Ureter (tissue), 1 donor: ENCODE measurements at regions not wholly inside any gene's neighbourhood (a gene's known extent, or its start where the extent isn't known, plus 50 kb on each side); places are given as distances from the start of the nearest gene placed in this dataset.

Experiments
- DNase-seq: peaks from one replicate; pipeline ENCODE4 v3.0.0-alpha.2; 2020; ENCODE audit warnings: low spot score
- donor health status: DM: yes; HTN: yes; CAD: no.

DNA sequence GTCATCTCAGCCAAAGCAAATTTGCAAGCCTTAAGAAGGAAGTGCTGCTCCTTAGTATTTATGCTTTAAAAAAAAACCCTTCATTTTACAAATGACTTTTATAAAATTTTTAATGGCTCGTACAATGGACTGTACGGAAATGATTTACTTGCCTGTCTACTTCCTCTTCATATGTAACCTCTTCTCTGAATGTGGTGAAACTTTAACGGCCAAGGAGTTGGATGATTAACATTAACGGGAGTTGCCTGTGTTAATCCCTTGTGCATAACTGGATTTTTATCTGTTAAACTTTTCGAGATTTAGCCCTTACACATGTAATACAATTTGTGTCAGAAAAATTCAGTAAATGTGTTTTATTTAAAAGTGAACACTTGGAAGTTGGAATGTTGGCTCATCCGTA lies 429.4 kb downstream of the TBC1D4 start:
- no peak for DNase-seq

DNA sequence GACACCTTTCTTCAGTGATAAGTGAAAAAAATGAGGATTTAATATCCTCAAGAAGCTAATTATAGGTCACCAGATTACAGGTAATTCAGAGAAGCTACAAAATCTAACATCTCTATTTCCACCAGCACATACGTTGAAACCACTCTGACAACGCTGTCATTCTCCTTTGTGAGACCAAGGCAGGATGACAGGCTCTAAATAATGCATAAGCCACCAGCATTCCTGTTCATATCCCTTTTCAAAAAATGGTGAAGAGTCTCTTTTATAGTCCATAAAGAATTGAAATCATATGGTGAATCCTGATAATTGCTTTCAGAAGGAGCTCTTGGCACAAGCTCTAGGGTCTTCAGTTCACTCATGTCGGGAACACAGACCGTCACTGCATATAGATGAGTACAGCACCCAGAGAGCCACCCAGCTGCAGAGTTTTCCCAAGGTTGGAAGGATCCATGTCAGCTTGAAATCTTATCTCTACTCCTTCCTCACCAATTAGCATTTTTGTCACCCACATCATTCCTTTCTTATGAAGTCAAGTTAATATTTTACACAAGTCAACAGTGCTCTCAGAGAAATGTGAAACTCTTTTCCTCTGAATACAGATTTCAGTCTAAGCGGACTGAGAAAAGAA lies 431.4 kb downstream of the TBC1D4 start:
- DNase-seq, result no peak

DNA sequence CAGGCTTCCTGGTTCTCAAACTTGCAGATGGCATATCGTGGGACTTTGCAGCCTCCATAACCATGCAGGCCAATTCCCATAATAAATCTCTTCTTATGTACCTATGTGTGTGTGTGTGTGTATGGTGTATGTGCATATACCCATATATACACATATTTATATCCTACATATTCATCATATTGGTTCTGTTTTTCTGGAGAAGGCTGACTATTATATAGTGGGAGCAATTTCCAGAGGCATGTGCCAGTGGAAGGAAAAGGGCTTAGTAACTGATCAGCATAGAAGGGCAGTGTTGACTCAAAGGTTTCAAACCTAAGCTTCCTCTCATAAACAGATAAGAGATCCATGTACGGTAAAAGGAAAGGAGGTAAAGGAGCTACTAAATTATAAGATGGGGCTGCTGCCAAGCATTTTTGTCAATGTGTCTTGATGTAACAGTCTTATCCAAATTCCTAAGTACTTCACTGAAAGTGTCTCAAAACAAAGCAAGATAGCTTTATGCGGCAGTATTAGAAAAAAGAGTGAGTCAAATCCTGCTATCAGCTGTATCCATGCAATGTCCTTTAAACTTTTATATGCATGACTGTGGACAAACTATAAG lies 432.1 kb downstream of the TBC1D4 start:
- no peak for DNase-seq

DNA sequence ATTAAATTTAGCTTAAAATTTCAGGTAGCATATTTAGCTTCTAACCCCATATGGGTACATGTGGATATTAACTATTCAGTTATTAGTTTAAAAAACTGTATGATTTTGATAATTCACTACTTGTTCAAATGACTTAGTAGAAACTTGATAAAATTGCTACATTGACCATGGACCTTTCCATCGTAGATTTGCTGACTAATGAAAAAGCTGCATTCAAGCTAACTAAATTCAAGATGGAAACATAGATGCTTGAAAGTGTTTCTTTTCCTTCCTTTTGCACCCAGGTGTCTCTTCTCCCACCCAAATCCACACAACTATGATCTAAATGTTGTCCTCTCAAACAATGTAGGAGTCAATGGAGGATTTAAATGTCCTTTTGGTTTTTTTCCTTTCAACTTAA lies 439.2 kb downstream of the TBC1D4 start:
- no peak for DNase-seq

DNA sequence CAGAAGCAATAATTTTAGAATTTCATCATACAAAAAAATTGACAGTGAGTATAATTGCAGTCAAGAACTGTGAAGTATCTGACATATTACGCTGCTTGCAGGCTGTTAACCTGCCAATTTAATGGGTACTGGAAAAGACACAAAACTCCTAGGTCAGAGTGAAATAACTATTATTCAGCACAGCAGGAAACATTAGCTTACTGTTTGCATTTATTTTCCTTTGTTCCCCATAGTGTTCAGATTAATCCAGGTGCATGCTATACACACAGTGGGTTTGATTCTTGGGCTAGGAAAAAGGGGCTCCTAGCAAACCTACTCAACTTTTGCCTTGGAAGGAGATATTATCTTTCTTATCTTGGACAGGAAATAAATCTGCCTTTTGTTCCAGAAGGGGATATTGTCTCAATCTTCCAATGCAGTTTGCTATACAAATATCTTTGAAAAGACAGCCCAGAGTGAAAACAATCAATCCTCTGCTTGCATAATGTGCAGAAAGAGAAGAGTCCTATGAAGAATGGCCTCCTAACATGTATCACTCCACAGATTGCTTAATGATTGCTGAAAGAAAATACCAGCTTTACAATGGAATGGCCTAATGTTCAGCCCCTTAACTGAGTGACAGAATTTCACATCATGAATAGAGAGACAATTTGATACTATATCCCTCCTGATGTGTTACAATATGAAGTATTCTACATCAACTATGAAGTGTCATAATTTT lies 443.4 kb downstream of the TBC1D4 start:
- no peak for DNase-seq

DNA sequence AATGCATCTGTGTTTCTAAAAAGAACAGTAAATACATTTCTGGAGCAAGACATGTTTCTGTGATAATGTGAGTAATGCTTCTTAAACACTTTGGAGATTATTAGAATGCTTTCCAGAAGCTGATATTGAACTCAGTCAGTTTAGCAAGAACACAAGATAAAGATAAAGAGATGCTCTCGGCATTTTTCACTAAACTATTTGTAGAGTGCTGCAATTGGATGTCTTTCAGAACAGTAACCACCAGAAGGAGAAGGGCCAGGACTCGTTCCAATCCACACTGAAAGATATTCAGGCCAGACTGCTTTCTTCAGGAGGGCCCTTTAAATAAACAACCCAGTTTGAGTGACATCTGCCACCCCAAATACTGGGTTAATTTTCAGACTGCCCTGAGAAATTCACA lies 456.0 kb downstream of the TBC1D4 start:
- no peak for DNase-seq

DNA sequence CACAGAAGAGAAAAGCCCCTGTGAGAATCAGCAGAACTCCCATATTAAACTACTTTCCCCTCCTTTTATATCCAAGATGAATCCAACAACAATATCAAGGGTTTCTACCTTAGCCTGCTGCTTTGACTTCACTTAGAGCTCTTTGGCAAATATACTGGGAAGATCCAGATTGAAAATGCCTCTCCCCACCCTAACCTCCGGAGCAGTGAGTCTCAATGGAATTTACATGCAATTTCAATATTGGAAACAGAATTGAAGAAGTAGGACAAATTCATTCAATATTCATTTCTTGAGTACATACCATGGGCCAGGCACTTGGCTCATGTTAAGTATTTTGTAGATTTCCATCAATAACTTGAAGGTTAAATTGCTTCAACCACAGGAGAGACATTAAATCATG lies 457.4 kb downstream of the TBC1D4 start:
- no peak for DNase-seq

DNA sequence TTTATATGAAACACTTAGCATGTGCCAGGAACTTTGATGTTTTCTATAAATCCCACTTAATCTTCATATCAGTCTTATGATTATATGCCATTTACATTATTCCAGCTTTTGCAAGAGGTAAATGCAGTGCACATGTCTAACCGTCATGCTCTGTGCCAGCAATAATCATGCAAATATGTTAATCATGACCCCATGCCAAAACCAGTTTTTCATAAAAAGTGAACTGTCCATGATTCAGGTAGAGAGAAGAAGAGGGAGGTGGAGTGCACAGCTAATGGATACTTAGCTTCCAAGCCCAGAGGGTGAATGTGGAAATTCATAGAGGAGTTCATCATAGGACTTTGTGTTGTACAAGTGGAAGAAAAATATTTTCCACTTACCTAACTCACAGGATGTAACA lies 458.4 kb downstream of the TBC1D4 start:
- DNase-seq, result no peak

DNA sequence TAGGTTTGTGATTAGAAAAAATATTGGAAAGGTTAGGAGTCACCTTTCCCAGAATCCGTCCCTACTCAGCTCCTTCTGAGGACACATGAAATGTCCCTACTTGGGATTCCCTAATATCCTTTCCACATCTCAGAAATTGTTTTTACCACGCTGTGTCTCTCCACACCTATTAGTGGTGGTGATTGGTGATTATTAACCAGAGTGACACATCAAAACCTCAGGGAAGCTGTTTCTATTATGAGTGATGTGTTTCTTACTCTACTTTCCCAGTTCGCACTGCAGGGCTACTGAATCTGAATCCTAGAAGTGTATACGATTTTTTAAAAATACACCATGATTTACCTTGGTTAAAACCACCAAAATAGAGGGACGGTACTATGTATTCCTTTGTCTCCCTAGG lies 460.8 kb downstream of the TBC1D4 start:
- no peak for DNase-seq

DNA sequence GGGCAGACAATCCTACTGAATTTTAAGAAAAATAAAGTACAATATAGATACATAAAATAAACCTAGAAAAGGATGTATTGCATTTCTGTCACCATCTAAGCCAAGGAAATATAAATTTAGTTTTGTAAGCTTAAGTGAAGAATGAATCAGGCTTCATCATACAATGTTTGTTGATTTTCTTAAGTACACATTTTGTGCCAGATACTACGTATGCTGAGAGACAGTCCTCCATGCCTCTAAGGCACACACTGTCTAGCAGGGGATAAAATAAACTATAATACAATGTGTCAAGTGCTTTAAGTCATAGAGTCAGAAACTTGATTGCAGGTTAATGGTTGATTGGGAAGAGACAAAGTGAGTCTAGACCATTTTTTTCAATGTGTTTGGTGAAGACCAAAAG lies 465.7 kb downstream of the TBC1D4 start:
- no peak for DNase-seq

DNA sequence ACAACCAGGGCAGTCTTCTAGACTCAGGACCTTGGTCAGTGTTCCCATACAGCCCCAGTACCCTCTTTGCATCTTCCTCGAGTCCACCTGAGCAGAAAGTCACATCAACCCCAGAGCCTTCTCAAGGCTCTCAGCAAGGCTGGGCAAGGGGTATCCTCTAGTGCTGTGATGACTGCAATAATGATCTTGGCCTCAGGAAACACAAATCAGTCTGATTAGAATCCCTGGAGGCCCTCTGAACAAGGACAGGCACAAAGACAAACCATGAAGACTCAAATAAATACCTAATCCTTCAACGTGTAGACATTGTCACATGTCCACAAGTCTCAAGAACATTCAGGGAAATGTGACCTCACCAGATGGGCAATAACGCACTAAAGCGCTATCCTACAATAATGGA lies 468.2 kb downstream of the TBC1D4 start:
- no peak for DNase-seq

DNA sequence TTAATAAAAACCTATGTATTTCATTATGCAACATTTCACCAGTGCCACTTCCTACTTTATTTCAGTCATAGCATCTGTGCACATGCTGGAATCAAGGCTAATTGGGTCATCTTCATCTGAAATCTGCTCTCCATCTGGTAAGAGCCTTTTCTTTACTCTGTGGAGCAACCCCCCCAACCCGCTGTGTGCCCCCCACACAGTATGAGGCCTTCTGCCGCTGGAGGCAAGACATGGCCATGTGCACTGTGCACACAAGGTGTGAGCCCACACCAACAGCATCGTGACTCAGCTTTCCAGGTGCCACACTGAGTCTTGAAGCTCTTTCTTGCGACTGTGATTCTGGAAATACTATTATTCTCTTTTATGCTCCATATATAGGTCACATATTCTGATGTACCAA lies 471.0 kb downstream of the TBC1D4 start:
- DNase-seq, result no peak

DNA sequence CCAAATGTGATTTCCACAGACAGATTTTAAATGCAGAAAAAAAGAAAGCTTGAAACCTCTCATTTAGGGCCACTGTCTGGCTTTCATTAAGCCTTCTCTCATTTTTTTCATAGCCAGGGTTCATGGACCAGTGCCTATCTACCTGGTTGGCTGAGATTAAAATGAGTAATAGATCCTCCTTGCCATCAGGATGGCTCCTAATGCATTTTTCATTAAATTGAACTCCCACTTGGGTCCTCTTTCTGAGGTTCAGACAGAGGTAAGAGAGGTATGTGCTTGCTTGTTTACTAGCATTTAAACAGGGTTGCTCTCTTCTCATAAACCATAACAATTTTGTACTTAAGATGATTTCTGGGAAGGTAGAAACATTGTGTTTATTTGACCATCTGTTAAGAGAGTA lies 473.0 kb downstream of the TBC1D4 start:
- no peak for DNase-seq

DNA sequence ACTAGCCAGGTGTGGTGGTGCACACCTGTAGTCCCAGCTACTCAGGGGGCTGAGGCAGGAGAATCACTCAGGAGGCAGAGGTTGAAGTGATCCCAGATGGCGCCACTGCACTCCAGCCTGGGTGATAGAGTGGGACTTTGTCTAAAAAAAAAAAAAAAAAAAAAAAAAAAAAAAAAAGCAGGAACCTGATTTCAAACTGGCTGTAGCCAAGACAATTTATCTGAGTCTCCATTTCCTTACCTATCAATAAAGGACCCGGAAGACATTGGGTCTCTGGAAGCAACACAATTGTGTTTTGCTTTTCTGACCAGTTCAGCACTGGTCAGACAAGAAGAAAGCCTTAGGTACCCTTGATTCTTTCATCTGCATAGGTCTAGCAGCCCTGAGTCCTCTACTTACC lies 491.0 kb downstream of the TBC1D4 start:
- no peak for DNase-seq

DNA sequence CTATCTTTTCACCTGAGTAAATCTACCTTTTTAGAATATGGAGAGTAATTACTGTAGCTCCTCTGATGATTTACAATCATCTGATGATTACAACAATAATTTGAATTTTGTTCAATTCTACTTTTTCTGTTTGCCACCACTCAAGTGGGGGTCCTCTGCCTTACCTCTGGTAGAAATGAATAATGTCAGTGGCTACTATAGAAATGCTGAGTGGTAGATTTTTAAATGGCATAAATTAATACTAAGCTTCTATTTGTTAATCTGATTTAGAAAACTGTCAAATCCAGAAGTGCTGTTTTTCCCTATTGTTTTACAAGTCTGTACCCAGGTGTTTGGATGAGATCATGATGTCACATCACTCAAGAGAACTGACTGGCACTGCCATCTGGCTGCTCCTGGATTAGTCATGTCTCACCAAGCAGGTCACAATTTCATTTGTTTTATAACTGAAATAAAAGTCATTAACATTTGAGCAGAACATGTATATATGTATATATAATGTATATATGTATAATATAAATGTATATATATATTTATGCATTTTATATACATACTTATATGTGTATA lies 494.8 kb downstream of the TBC1D4 start:
- no peak for DNase-seq

DNA sequence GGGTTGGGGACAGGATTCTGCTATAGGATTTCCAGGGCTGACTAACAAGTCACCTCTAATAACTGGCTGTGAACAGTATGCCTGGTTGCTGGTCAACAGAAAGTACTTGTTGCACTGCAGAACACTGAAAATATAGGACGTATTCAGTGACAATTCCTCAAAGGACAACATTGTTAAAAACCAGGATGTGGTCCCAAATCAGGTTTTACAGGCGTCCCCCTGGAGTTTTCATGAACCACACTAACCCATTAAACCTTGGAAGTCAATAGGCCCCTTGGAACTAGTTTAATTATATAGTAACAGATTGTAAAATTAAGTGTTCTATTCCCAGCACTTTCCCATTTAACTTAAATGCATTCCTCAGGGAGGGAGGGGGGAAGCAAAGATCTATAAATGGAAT lies 495.4 kb downstream of the TBC1D4 start:
- DNase-seq, result no peak

DNA sequence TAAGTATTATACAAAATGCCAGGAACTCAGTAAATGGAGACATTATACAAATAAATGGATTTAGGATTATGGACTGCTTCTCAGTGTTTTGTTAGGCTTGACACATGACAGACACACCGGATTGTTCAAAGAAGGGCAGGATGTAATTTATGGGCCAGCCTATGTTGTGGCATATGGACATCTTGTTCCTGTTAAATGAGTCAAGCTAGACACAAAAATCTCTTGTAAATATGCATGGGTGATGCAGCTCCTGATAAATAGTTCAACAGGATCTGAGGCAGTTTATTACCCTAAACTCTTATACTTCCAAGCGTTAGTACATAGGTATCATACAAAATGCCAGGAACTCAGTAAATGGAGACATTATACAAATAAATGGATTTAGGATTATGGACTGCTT lies 502.3 kb downstream of the TBC1D4 start:
- no peak for DNase-seq

DNA sequence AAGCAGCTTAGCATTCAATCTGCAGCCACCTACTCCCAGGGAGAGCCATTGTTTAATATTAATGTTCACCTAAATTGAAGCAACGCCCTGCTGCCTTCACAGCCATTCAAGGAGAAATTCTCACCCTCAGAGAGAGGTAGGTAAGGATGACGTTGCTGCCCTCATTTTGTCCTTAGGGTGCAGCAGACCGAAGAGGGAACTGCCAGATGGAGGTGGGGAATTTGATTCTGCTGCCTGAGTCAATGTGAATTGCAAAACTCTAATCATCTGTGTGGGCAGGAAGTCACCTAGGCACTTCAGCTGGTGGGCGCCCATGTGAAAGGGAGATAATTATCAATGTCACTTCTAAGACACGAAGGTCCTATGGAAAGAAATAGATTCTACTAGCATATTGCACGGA lies 503.4 kb downstream of the TBC1D4 start:
- no peak for DNase-seq

DNA sequence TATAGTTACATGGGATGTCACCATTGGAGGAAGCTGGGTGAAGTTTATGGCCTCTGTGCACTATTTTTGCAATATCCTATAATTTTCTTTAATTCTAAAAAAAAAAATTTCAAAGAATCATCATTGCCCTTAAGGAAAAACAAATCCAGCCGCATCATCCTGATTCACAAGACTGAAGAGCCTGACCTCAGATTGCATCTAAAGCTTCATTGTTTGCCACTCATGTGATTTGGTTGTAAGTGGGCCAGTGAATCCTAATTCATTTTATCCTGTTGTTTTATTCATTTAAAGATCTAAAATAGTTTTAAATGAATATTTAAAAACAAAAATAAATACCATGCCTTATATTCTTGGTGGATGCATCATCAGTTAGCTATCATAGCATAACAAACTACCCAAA lies 504.5 kb downstream of the TBC1D4 start:
- no peak for DNase-seq

DNA sequence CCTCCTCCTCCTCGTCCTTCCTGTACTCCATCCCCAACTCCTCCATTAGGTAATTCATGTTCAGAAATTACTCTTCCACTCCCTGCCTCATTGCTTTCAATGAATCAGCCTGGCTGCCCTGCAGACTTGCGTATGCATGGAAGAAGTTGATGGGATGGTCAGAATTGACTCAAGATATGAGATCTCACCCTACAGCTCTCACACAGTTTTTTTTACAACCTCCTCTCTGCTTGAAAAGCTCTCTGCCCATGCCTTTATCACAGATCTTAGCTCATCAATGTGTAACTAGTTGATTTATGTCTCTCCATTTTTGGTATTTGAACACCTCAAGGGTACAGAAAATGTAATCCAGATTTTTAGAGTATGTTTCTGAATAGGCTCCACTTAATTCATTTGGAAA lies 506.9 kb downstream of the TBC1D4 start:
- DNase-seq, result no peak

DNA sequence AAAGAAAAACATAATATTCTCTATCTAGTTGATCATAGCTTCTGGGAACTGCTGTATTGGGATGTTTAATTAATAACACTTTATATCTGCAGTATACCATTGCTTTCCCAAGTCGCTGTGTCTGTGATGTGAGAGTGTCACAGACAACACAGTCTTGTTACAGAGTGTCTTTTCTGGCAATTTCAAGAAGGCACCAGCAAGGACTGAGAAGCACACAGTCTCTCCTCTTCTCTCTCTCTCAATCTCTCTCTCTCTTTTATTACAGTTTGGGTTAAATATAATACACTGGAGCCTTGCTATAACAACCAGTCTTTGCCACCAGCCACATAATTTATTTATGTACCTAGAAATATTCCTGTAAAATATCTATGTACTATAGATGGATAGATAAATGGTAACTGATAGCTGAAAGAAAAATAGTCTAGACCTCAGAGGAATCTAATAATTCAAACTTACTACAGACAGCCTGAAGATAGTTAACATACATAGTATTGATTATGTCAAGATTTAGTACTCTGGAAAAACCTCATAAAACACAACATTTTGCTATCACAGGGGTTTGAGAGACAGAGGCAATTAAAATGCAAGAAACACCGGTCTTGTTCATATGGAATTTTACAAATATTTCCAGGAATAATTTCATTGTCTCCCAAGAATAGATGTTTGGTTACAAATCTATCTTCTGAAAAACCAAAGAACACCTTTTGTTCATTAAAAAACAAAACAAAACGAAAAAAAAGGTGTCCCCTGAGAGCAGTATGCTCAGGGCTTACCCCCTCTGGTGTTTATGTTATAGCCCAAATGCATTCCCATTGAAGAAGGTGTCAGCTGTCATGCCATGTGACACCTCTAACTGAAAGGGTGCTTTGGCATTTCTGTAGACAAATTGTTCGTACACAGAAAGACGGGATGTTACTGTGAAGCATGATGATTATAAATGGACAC lies 507.8 kb downstream of the TBC1D4 start:
- no peak for DNase-seq

DNA sequence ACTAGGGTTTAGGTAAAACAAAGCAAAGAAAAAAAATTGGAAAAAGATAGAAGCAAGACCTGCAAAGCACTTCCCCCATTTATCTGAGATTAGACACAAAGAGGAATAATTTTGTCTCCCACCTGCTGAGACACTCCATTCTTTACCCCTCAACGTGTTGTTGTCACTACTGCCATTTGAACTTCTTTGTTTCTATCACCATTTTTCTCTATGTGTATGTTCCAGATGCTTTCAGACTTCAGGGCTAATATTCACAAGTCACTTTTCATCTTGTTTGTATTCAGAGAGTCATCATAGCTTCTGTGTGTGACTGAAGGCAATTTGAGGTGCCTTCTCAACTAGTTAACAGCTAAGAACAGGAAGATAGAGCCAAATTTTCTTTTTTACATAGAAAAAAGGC lies 512.5 kb downstream of the TBC1D4 start:
- no peak for DNase-seq
